GM11168 (cell line): ENCODE measurements at regions not wholly inside any gene's neighbourhood (a gene's known extent, or its start where the extent isn't known, plus 50 kb on each side); places are given as distances from the start of the nearest gene placed in this dataset.
"Not testable (repeated sequence)": the region's sequence is repeated elsewhere in the genome, so short reads cannot be mapped to it uniquely, and the experiment has no call there.

ENCODE experiments used
- in situ Hi-C: fragments of 300-500 bp; cut with MboI; formaldehyde crosslinking; loops from one replicate; pipeline ENCODE4 v1.12.0; 2022; ENCODE audit warnings: low sequenced_read_pairs; ENCODE audit not compliant: unreplicated experiment

DNA sequence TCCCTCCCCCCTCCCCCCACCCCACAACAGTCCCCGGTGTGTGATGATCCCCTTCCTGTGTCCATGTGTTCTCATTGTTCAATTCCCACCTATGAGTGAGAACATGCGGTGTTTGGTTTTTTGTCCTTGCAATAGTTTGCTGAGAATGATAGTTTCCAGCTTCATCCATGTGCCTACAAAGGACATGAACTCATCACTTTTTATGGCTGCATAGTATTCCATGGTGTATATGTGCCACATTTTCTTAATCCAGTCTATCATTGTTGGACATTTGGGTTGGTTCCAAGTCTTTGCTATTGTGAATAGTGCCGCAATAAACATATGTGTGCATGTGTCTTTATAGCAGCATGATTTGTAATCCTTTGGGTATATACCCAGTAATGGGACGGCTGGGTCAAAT is 76.5 kb upstream of the DNAH5 start:
- in situ Hi-C loops = not testable (repeated sequence)

DNA sequence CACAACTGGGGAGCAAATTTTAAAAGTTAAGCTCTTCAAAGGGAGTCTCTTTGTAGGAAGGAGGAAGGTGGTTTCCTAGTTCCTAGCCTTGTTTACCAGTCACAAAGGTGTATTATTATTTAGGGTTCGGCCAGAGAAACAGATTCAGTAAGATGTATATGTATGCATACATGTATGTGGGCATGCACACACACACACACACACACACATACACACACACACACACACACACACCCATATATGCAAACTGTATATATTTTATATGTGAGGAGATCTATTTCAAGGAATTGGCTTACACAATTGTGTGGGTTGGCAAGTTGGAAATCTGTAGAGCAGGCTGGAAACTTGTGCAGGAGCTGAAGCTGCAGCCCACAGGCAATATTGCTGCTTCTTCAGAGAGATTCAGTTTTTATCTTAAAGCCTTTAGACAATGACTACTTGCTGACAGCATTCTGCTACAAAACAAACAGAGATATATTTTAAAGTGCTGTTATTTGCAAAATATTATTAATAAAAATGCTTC is 75.3 kb upstream of the DNAH5 start:
- in situ Hi-C loops = no loop called here

DNA sequence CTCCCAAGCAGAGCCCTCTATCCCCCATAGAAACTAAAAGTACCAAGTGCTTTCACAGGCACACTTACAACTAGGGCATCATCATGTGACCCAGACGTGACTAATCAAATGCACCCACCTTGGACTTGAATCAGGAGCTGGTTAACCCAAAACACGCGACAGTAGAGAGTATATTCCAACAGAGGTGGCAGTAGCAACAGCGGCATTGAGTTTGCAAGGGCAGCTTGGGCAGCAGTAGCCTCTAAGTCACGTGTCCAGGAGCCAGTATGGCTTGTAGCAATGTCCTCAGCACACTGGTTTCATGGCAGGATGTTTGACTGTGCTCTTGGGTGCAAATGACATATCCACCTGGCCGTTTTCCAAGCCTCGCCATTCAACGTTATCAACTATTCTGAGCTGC is 73.4 kb upstream of the DNAH5 start:
- in situ Hi-C loops = no loop called here

DNA sequence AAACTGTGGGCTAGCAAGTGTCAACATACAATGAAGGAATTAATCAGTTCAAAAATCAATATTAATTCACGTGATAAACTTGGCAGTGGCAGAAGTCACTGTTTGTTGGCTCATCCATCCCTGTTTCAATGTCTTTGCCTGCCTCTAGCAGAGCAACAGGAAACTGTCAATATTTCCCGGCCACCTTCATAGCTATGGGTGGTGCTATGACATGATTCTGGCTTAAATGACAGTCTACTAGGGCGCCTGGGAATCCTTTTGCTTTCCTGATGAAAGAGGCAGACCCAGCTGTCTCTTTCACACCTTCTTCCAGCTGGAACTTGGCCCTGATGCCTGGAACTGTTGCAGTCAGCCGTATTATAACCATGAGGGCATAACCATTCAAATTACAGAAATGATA is 72.1 kb upstream of the DNAH5 start:
- in situ Hi-C loops = no loop called here

DNA sequence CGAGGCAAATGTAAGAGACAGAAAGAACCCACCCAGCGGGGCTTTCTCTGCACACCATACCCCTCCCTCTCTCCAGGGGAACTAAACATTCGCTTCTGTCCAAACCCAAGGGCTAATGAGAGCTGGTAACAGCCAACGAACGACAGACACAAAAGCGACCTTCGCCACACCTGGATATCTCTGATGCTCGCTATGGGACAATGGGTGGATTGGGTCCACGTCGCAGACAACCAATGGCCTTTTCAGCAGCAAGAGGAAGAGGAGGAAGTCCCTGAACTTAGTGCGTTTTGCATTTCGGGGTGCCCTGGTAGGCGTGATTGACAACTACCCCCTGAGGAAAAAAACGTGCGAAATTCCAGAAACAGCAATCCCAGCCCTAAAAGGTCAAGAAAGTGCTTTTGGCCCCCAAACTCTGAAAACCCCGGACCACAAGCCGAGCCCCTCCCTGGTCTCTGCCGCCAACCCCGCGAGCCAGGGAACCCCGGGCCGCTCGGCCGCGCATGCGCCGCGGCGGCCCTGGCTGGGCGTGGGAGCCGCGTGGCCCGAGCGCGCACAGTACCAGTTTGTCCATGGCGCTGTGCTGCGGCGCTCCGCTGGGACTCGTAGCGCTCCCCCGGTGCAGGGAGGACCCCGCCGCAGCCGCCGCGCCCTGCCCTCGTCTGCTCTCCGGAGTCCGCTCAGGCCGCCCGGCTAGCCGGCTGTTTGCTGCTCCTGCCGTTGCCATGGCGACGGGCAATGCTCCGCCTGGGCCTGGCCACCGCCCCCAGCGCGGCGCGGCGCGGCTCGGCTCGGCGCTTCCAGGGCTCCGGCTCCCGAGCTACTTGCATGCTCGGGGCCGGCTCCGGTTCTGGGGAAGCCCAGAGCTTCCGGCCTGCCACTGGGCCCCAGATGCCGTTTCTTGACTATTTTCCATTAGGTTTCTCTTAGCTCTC is 66.9 kb upstream of the DNAH5 start:
- in situ Hi-C loops = no loop called here

DNA sequence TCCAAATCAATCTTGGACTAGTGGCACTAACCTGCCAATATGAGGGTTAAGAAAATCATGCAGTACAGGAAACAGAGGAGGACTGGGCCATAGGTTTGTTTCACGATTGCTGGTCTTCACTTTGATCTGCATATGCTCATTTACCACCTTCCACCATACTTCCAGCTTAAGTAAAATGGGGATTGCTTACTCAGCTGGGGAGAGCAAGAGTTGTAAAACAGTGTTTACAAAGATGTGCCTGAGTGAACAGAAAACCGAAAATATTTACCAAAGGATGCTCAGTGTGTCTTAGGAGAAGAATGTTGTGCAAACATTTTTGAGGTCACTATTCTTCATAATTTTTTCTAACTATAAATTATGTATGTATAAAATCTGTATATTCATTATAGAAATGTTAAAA is 65.1 kb upstream of the DNAH5 start:
- in situ Hi-C loops = no loop called here

DNA sequence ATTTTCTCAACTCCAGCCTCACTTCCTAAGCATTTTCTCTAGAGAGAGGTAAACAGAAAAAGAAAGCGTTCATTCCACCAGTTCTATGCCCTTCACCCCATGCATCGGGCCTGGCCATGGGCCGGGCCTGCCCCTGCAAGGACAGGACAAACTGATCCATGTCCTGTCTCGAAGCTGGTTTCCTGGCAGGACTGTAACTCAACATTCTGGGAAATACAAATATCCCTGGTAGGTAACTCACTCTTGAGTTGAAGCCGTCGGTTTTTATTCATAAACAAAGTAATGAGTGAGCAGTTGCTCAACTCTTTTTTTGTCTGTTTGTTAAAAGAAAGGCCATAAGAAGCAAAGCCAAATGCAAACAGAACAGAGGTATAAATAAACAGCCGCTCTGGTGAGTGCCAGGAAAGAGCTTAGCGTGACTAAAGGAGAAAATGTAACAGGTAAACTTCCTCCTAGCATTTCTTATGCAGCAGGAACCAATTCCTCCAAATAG is 64.4 kb upstream of the DNAH5 start:
- in situ Hi-C loops = no loop called here

DNA sequence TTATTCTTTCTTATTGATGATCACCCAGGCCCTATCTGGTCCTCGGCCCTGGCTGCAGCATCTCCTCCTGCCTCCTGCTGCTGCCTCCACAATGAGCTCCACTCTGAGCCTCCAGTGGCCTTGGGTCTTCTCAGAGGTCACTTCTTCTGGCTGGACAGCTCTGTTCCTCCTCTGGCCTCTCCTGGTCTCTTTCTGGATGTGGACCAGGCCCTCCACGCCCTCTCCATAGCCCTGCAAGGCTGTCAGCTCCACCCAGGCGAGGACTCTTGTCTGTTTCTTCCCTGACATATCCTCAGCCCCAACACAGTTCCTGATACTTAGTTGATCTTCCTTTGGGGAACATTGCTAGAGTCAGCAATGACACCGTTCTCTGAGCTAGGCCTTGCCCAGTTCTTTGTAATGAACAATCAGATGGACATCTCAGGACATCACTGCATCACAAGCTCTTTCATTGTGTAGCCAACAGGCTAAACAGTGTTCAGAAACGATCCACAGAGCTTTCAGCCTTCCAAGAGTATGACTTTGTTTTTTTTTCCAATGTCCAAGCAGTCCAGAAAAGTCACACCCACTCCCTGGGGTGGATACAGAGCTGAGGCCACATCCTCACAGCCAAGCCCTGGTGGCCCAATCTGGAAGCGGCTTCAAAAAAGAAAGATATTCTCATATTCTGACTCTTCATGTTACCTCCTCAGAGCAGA is 62.5 kb upstream of the DNAH5 start:
- in situ Hi-C loops = no loop called here

DNA sequence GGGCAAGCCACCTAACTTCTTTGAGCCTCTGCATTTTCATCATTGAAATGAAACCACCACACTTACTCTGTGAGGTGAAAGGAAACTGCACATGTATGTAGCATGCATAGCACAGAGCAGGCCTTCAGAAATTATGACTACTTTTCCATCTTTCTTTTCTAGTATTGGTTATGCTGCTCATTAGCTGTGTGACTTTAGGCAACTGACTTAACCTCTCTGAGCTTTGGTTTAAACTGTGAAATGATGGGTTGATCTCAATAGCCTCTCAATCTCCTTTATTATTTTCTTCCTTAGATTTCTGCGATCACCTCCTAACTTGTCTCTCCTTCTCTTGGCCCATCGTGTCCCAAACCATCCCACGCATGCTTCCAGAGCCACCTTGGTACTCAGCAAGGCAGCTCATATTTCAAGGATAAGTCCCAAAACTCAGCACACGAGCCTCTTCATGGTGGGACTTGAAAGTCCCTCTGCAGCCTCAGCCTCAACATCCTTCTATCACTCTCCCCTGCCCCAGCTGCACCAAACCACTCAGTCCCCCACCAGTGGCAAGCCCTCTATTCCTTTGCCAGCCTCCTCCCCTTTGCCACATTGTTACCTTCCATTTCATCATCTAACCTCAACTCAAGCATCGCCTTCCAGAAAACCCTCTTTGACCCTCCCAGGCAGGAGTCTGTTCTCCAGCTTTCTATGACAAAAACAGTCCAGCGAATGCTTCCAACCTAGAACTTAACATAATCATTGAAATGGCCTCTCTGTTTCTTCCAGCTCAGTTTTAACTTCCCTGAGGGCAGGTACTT is 60.3 kb upstream of the DNAH5 start:
- in situ Hi-C loops = no loop called here

DNA sequence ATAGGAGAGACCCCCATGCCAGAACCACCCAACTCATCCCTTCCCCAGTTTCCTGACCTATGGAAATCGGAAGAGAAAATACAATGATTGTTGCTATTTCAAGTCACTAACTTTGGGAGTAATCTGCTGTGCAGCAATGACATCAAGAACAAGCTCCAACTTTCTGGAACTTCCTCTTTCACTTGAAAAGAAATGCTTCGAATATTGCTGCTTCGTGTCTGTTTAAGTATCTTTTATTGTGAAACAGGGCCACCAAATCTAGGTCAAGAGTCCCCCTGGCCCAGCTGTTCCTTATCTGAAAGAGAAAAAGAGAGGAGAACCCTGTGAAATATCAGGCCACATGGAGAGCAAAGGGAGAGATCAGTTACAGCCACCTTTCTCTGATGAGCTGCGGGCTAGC is 59.4 kb upstream of the DNAH5 start:
- in situ Hi-C loops = no loop called here

DNA sequence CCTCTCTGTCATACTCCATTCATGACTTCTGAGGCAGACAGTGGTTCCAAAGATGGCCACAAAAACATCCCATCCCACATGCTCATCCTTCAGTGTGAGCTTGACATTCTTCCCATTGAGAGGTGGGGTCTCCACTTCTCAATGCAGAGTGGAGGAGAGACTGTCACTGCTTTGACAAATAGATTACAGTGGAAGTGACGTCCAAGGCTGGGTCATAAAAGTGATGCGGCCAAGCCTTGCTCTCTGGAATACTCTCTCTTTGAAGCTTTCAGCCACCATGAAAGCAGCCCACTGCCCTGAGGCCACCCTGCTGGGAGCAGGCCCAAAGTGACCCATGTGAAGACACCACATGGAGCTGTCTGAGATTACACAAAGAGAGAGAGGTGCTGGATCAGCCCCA is 59.0 kb upstream of the DNAH5 start:
- in situ Hi-C loops = no loop called here

DNA sequence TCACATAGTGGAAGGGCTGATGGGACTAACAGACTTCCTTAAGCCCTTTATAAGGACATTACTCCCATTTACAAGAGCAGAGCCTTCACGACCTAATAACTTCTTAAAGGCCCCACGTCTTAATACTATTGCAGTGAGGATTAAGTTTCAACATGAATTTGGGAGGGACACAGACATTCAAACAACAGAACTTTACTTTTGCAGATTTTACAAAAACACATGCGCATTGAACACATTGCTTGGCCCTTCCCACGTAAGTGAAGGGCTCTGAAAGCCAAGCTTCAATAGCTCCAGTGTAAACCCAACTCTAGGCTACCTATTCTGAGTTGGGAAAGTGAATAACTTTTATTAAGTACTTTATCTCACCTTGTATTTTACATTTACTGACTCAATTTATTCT is 53.8 kb upstream of the DNAH5 start:
- in situ Hi-C loops = loop anchor here (25.0 kb wide), 3 partner anchors 264 to 639 kb away; no protein-coding TSS in a partner anchor

DNA sequence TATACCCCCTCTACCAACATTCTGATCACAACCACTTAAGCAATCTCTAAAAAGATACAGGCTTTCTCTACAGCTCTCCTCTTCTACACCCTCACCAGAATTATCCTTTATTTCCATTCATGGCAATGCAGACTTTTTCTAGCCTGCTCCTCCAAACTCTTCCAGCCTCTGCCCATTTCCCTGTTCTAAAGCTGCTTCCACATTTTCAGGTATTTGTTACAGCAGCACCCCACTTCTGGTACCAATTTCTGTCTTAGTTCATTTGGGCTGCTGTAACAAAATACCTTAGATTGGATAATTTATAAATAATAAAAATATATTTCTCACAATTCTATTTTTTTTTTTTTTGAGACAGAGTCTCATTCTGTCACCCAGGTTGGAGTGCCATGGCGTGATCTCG is 53.0 kb upstream of the DNAH5 start:
- in situ Hi-C loops = loop anchor here (25.0 kb wide), 3 partner anchors 265 to 640 kb away; no protein-coding TSS in a partner anchor

DNA sequence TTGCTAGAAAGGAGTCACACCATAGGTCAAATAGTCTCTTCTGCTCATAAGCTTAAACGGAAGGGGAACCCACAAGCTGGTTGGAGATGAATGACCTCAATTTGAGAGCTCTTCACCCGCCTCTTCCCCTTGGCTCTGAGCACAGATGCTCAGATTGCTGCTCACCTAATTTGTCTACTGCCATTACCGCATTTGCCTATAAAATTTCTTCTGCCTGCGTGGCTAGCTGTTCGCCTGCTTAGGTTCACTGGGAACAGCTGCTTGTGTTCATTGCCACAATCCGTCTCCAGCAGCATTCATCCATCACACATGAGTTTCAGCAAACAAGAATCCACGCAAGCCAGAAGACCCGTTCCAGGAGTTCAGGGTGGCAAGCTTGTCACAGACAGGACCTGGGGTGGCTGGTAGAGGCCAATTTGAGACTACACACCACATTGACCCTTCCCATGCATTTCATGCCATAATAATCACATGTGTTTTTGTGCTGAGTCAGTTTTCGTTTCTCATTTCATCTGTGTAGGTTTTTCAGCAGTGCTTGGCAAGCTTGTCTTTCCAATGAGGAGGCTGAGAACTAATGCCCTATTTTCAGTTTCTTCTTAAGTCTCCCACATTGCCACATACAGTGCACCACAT is 50.2 kb upstream of the DNAH5 start:
- in situ Hi-C loops = loop anchor here (25.0 kb wide), 3 partner anchors 268 to 643 kb away; no protein-coding TSS in a partner anchor
